ENCODE measurements at regions not wholly inside any gene's neighbourhood (a gene's known extent, or its start where the extent isn't known, plus 50 kb on each side); places are given as distances from the start of the nearest gene placed in this dataset.

- TF ChIP-seq, protein P1, sequence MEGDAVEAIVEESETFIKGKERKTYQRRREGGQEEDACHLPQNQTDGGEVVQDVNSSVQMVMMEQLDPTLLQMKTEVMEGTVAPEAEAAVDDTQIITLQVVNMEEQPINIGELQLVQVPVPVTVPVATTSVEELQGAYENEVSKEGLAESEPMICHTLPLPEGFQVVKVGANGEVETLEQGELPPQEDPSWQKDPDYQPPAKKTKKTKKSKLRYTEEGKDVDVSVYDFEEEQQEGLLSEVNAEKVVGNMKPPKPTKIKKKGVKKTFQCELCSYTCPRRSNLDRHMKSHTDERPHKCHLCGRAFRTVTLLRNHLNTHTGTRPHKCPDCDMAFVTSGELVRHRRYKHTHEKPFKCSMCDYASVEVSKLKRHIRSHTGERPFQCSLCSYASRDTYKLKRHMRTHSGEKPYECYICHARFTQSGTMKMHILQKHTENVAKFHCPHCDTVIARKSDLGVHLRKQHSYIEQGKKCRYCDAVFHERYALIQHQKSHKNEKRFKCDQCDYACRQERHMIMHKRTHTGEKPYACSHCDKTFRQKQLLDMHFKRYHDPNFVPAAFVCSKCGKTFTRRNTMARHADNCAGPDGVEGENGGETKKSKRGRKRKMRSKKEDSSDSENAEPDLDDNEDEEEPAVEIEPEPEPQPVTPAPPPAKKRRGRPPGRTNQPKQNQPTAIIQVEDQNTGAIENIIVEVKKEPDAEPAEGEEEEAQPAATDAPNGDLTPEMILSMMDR (IDR thresholded peaks at IDR 0.05): no peak
- TF ChIP-seq POLR2AphosphoS5 (IDR thresholded peaks at IDR 0.05) (no peak), POLR2A (IDR thresholded peaks at IDR 0.05) (no peak), EP300 (IDR thresholded peaks at IDR 0.05) (no peak)
- no peaks in the 10 kb centered on the region for H3K36me3 ChIP-seq
Observed at GRCh38 chr3:84573962-84574361, 384.8 kb upstream of the CADM2 start.

GRCh38 chr3:84586427-84586826, 372.4 kb upstream of the CADM2 start:
- Histone ChIP-seq H3K27ac (no peak overlapping the region), H3K4me3 (no peak overlapping the region), H3K4me1 (no peaks in the 10 kb centered on the region), H3K9me3 (peaks cover 0 to 3% (median 0%) of the 10 kb centered on the region in 4 donors), H3K36me3 (no peaks in the 10 kb centered on the region), H3K27me3 (no peaks in the 10 kb centered on the region)
- DNase-seq: no peak
- WGBS, 2 donors: 18 to 62% methylated on average over 2 of the region's 2 CpGs
- no peak for TF ChIP-seq POLR2AphosphoS5 (IDR thresholded peaks at IDR 0.05)
- TF ChIP-seq, protein P1 (IDR thresholded peaks at IDR 0.05): no peak
- no peak for TF ChIP-seq POLR2A (IDR thresholded peaks at IDR 0.05)
- no peak for TF ChIP-seq EP300 (IDR thresholded peaks at IDR 0.05)
- intact Hi-C loops (cut with DNase I): no loop called here

More at GRCh38 chr3:84573962-84574361, 384.8 kb upstream of the CADM2 start:
- Histone ChIP-seq H3K4me1 (no peaks in the 10 kb centered on the region), H3K27ac (no peak overlapping the region), H3K9me3 (peaks cover 0 to 2% (median 0%) of the 10 kb centered on the region in 4 donors), H3K4me3 (no peak overlapping the region), H3K27me3 (no peaks in the 10 kb centered on the region)
- intact Hi-C loops (cut with DNase I): no loop called here
- DNase-seq: no peak
- WGBS, 2 donors: 77 to 92% methylated on average over 1 of the region's 1 CpG

- WGBS, 2 donors: 73 to 83% methylated on average over 7 of the region's 7 CpGs
Observed at GRCh38 chr3:84600703-84601225, 358.0 kb upstream of the CADM2 start.

DNA sequence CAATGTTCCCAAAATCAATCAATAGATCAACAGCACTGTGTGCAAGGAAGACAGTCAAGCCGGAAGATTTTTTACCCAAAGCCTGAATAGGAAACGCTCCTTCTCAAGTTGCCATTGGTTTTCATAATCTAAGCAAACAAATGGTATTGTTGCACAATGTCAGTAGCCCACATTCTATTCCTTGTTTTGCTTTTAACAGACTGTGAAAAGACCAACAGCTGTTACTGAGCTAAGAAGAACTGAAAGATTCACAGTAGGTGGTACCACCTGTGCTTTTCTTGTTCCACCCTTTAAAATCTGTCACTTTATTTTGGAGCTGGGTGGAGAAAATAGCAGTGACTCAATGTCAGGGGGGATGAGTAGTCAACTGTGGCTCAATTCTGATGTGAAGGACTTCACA, 357.5 kb upstream of the CADM2 start:
- DNase-seq: no peak
- H3K27ac ChIP-seq: no peak overlapping the region
- H3K4me3 ChIP-seq: no peak overlapping the region
- 51 to 65% methylated on average over 2 of the region's 2 CpGs for WGBS, 2 donors
- intact Hi-C loops (cut with DNase I): no loop called here
- no peaks in the 10 kb centered on the region for H3K9me3 ChIP-seq
- H3K27me3 ChIP-seq: no peaks in the 10 kb centered on the region
- no peaks in the 10 kb centered on the region for H3K36me3 ChIP-seq
- no peaks in the 10 kb centered on the region for H3K4me1 ChIP-seq
- TF ChIP-seq, protein P1 (IDR thresholded peaks at IDR 0.05): no peak
- TF ChIP-seq EP300 (IDR thresholded peaks at IDR 0.05): no peak
- TF ChIP-seq POLR2AphosphoS5 (IDR thresholded peaks at IDR 0.05): no peak
- no peak for TF ChIP-seq POLR2A (IDR thresholded peaks at IDR 0.05)

More at GRCh38 chr3:84600703-84601225, 358.0 kb upstream of the CADM2 start:
- H3K27me3 ChIP-seq: no peaks in the 10 kb centered on the region
- intact Hi-C loops (cut with DNase I): no loop called here
- no peaks in the 10 kb centered on the region for H3K36me3 ChIP-seq
- no peak overlapping the region for H3K4me3 ChIP-seq
- TF ChIP-seq EP300 (IDR thresholded peaks at IDR 0.05): no peak
- TF ChIP-seq POLR2AphosphoS5 (IDR thresholded peaks at IDR 0.05): no peak
- TF ChIP-seq, protein P1 (IDR thresholded peaks at IDR 0.05): no peak
- no peak for TF ChIP-seq POLR2A (IDR thresholded peaks at IDR 0.05)
- H3K9me3 ChIP-seq: no peaks in the 10 kb centered on the region
- H3K4me1 ChIP-seq: no peaks in the 10 kb centered on the region
- no peak for DNase-seq
- H3K27ac ChIP-seq: no peak overlapping the region

DNA sequence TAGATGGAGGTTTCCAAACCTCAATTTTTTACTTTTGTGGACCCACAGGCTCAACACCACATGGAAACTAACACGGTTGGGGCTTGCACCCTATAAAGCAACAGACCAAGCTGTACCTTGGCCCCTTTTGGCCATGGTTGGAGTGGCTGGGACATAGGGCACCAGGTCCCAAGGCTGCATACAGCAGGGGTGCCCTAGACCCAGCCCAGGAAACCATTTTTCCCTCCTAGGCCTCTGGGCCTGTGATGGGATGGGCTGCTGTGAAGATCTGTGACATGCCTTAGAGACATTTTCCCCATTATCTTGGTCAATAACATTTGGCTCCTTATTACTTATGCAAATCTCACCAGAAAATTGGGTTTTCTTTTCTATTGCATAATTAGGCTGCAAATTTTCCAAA, 337.0 kb upstream of the CADM2 start:
- no peaks in the 10 kb centered on the region for H3K27me3 ChIP-seq
- no peak overlapping the region for H3K27ac ChIP-seq
- peaks cover 0 to 3% (median 0%) of the 10 kb centered on the region in 4 donors for H3K9me3 ChIP-seq
- no peaks in the 10 kb centered on the region for H3K4me1 ChIP-seq
- TF ChIP-seq, protein P1 (IDR thresholded peaks at IDR 0.05): no peak
- TF ChIP-seq EP300 (IDR thresholded peaks at IDR 0.05) (no peak), POLR2A (IDR thresholded peaks at IDR 0.05) (no peak), POLR2AphosphoS5 (IDR thresholded peaks at IDR 0.05) (no peak)
- WGBS, 2 donors: 72 to 86% methylated on average over 1 of the region's 1 CpG
- no peak for DNase-seq
- no peaks in the 10 kb centered on the region for H3K36me3 ChIP-seq
- H3K4me3 ChIP-seq: no peak overlapping the region
- intact Hi-C loops (cut with DNase I): no loop called here

All from sigmoid colon (tissue), 6 donors.